ACC112 (cell line): ENCODE measurements at regions not wholly inside any gene's neighbourhood (a gene's known extent, or its start where the extent isn't known, plus 50 kb on each side); places are given as distances from the start of the nearest gene placed in this dataset.
A peak's percentile ranks its signal among the peaks of the same experiment; 100 is the strongest.
"Not testable (repeated sequence)": the region's sequence is repeated elsewhere in the genome, so short reads cannot be mapped to it uniquely, and the experiment has no call there.

Experiments
- H2AFZ ChIP-seq: fragments of 200-600 bp; sonication (generic); one replicate; pipeline ENCODE4 v1.6.0; 2017; ENCODE audit warnings: antibody characterized with exemption, low read length; ENCODE audit not compliant: unreplicated experiment
- H3K27ac ChIP-seq: fragments of 200-600 bp; sonication (generic); 2 replicates; pipeline ENCODE4 v1.5.1; 2014; ENCODE audit warnings: low read depth, mild to moderate bottlenecking, antibody characterized with exemption, low read length, moderate library complexity
- H3K27me3 ChIP-seq: fragments of 200-600 bp; sonication (generic); 2 replicates; pipeline ENCODE4 v1.6.1; 2014; ENCODE audit warnings: mild to moderate bottlenecking, antibody characterized with exemption, low read length, moderate library complexity, mixed read lengths; ENCODE audit not compliant: insufficient read depth
- H3K36me3 ChIP-seq: fragments of 200-600 bp; sonication (generic); 2 replicates; pipeline ENCODE4 v1.6.1; 2016; ENCODE audit warnings: mild to moderate bottlenecking, antibody characterized with exemption, low read length, moderate library complexity, mixed read lengths; ENCODE audit not compliant: insufficient read depth
- H3K4me1 ChIP-seq: fragments of 200-600 bp; sonication (generic); one replicate; pipeline ENCODE4 v1.6.1; 2016; ENCODE audit warnings: low read length, mixed read lengths; ENCODE audit not compliant: insufficient read depth, unreplicated experiment, control insufficient read depth
- H3K4me3 ChIP-seq: fragments of 200-600 bp; sonication (generic); 2 replicates; pipeline ENCODE4 v1.5.1; 2014; ENCODE audit warnings: mild to moderate bottlenecking, low read depth, low read length
- H3K79me2 ChIP-seq: fragments of 200-600 bp; sonication (generic); one replicate; pipeline ENCODE4 v1.6.0; 2016; ENCODE audit warnings: low read length; ENCODE audit not compliant: control insufficient read depth, unreplicated experiment, insufficient read depth

DNA sequence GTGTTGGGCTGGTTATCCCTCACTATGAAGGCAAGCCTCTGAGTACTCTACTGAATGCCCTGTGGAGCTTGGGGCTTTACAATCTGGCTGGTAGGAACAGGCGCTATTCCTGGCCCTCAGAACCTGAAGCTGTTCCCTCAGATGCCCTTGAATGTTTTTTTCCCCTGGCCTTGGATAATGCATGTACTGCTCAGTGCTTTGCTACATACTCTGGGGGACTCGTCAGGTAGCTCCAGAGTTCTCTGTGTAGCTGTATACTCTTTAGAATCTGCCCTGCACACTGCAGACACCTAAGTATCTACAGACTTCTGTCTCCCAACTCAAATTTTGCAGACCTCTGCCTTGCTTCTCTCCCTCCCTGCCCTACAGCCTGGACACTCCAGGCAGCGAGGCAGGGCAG is 93.2 kb downstream of the PROP1 start:
- H2AFZ ChIP-seq, H3K36me3 ChIP-seq, H3K4me1 ChIP-seq, H3K27me3 ChIP-seq, H3K79me2 ChIP-seq, H3K27ac ChIP-seq, H3K4me3 ChIP-seq: not testable (repeated sequence)

DNA sequence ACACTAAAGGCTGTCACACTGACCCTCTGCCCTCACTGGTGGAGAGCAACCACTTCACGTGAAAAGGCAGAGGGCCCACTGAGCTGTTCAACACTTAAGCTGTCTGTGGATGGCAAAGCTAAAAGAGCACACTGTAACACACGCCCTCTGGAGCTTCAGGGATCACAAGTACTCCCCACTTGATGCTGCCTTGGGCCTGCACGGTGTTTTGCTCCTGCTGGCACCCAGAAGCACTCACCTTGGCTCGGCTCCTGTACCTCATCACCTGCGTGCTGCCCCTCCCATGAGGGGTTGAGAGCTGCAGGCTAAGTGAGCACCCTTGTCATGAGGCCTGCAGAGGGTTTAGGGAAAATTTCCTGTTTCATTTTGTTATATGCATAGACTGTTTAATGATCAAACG is 96.0 kb downstream of the PROP1 start:
- H3K4me3 ChIP-seq, H3K4me1 ChIP-seq, H2AFZ ChIP-seq, H3K27ac ChIP-seq, H3K27me3 ChIP-seq, H3K79me2 ChIP-seq, H3K36me3 ChIP-seq: not testable (repeated sequence)

DNA sequence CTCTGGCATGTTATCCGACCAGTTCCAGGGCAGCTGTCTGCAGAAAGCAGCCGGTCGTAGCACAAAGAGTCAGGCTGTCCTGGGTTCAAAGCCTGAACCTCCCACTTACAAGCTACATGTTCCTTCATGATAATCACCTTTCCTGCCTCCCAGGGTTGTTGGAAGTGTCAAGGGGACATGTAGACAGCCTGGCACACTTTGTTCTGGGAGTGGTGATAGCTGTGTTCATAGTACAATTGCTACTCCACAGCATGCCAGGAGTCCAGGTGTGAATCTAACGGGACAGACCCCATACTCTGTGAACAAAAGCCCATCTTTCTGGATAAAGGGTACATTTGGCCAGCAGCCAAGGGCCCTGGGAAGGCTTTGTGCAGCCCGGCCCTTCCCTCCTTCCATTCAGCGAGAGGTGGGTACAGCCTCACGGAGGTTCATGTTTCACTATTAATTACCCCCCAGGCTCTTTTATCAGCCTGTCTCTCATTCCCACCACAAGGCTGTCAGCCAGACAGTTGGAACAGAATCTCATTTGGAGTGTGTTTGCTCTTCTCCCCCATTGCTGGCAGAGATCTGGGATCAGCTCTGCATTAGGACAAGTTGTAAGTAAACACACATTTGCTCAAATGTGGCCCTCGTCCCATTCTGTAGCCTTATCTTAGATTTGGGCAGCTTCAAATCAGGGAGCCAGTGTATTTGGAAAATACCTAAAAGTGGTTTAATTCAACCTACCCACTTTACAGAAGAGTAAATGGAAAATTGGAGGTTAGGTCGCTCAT is 101.2 kb downstream of the PROP1 start:
- not testable (repeated sequence) for H3K4me3 ChIP-seq, H2AFZ ChIP-seq, H3K79me2 ChIP-seq, H3K36me3 ChIP-seq, H3K4me1 ChIP-seq, H3K27ac ChIP-seq, H3K27me3 ChIP-seq

DNA sequence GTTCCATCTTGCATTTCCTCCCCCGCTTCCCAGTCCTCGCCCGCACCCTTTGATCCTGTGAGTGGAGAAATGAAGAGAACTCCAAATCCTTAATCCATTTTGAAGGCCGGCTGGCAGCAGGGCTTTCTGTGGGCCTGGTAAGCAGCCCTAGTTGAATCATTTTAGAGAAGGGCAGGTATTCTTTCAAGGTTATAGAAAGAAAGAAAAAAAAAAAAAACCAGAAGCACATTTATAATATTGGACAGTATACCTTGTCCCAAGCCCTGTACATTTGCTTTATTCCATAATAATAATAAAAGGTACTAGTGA is 103.7 kb downstream of the PROP1 start:
- not testable (repeated sequence) for H3K4me1 ChIP-seq, H3K4me3 ChIP-seq, H3K79me2 ChIP-seq, H2AFZ ChIP-seq, H3K27me3 ChIP-seq, H3K36me3 ChIP-seq, H3K27ac ChIP-seq

DNA sequence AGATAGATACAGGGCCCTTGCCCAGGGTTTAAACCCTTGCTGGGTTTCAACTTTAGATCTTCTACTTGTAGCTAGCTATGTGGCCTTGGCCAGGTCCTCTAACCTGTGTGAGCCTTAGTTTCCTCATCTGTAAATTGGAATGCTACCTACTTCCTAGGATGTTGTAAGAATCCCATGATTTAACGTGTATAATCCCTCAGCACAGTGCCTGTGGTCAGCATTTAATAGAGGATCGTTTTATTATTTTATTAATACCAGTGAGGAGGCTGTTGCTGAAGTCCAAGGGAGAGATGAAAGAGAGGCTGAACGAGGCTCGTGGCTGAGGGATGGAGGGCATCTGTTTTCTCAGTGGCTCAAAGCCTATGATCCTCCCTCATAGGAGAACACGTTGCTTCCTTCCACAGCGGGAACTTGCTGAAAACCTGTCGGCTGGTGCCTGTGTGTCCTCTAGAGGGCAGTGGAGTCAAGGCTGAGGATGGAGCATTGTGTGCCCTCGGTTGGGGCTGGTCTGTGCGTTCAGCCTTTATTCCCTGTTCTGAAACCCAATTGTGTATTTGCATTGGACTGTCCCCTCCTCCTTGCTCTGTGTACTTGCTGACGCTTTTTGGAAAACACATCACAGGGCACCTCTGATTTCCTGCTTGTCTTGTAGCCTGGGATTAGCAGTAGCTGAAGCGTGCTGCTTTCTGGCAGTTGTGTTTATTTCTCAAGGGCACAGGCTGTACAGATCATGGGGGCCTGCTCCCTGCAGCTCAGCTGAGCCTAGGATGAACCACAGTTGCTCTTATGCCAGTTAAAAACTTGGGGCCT is 104.3 kb downstream of the PROP1 start:
- H3K4me3 ChIP-seq, H3K27me3 ChIP-seq, H3K27ac ChIP-seq, H3K79me2 ChIP-seq, H3K4me1 ChIP-seq, H3K36me3 ChIP-seq, H2AFZ ChIP-seq: not testable (repeated sequence)

DNA sequence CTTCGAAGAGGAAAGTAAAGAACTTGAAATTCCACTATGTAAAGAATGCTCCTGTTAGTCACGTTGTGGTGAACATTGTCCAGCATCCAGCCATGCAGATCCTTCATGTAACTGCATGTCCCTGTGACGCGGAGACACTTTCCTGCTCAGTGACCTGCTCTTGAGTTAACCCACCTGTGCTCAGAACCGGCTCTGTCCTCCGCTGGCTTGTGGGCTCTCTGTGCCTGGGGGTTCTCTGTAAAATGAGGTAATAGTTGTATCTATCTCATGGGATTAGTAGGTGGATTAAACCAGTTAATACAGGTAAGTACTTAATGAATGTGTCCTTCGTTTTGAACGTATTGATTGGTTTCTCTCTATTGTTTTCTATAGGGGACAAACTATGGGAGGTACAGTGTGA is 100.6 kb upstream of the FAM153A start:
- H3K4me3 ChIP-seq, result not testable (repeated sequence)

DNA sequence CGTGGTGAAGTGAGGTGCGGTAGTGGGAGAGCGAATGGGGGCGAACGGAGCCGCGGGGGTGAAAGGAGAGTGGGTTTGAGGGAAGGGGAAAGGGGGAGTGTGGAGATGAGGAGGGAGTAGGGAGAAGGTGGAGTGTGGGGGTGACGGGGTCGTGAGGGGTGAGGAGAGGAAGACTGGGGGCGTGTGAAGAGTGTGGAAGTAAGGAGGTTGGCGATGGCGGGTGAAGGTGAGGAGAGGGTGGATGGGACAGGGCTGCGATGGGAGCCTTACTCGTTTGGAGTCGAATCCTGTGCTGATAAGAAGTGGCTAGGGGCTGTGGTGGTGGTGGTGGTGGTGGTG is 93.2 kb upstream of the FAM153A start:
- H3K4me3 ChIP-seq, result peak overlapping the region; percentile 71
- H3K27me3 ChIP-seq, H3K79me2 ChIP-seq, H3K4me1 ChIP-seq, H2AFZ ChIP-seq, H3K36me3 ChIP-seq, H3K27ac ChIP-seq: not testable (repeated sequence)

More for the DNA sequence above, 100.6 kb upstream of the FAM153A start:
- H3K27ac ChIP-seq, H3K36me3 ChIP-seq, H3K27me3 ChIP-seq, H2AFZ ChIP-seq, H3K4me1 ChIP-seq, H3K79me2 ChIP-seq: not testable (repeated sequence)

DNA sequence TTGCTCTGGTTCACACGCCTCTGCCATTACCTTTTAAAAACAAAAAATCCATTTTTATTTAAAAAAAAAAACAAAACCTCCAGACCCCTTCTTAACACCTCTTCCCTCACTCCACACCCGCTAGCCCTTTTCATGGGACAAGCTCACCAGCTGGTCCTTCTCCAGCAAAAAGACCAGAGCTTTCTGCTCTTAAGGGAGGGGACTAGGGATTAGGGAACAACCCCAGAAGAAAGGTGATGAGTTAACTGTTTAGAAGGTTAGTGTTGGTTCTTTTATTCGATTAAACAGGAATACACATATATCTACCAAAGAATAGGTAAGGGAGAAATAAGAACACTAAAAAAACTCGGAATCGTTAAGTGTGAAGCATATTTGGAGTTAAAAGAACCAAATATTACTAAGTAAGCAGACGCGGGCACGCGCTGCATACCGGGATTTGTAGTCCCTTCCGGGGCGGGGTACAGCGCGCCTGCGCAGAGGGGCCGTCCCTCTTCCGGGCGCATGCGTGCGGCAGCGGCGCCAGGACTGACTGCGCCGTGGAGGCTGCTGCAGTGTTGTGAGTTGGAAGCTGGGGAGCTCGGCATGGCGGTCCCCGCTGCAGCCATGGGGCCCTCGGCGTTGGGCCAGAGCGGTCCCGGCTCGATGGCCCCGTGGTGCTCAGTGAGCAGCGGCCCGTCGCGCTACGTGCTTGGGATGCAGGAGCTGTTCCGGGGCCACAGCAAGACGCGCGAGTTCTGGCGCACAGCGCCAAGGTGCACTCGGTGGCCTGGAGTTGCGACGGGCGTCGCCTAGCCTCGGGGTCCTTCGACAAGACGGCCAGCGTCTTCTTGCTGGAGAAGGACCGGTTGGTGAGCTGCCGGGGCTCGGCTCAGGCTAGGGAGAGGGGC is 92.6 kb upstream of the FAM153A start:
- H3K27ac ChIP-seq, H3K79me2 ChIP-seq, H3K27me3 ChIP-seq, H2AFZ ChIP-seq, H3K36me3 ChIP-seq, H3K4me1 ChIP-seq: not testable (repeated sequence)
- H3K4me3 ChIP-seq, result peak overlapping the region; percentile 71

DNA sequence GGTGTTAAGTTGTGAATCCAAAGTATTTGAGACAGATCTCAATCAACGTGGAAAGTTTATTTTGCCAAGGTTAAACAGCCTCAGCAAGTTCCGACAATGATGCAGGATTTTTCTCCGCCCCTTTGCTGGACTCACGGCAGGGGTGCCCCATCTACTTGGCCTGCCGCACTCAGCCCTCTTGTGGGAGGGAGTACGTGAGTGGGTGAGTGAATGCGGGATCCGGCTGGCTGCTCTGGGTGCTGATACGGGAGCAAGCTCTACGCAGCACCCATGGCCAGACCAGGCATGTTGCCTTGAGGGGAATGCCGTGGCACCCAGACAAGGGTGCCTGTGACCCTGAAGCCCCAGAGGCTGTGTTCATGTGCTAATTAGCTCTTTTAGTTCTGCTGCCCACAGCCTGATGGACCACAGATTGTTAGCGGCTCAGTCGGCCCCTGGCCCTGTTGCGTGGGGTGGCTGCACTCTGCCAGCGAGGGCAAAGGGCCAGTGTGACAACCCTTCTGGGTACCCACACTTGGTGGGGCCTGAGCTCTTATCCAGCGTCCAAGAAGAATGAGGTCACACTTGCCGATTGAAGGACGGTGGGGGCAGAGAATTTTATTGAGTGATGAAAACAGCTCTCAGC is 81.2 kb upstream of the FAM153A start:
- not testable (repeated sequence) for H3K27ac ChIP-seq, H3K36me3 ChIP-seq, H3K4me3 ChIP-seq, H3K27me3 ChIP-seq, H2AFZ ChIP-seq, H3K4me1 ChIP-seq, H3K79me2 ChIP-seq

DNA sequence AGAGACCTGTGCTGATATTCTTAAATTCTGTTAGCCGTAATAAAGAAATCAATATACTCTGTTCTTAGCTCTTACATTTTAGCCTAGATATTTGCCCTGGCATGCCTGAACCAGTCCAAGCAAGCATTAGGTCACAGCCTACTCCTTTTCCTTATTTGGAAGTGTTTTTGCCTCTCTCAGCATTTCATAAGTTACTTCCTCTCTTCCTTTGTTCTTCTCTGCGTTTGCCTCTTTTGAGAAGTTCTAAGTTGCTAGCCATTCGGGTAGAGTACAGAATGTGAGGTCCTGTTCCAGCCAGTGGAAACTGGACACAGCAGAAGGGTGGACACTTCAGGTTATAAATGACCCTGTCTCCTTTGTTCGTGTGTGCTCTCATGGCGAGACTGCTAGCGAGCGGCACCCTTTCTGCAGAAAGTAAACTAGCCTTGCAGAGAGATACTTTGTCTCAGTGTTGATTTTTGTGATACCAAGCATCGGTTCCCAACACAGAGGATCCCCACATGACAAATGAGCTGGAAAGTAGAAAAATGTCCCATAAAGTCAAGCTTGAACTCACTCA is 75.0 kb upstream of the FAM153A start:
- H3K4me1 ChIP-seq, H3K36me3 ChIP-seq, H3K27ac ChIP-seq, H3K4me3 ChIP-seq, H3K79me2 ChIP-seq, H2AFZ ChIP-seq, H3K27me3 ChIP-seq: not testable (repeated sequence)
